K562 (cell line): ENCODE measurements at regions not wholly inside any gene's neighbourhood (a gene's known extent, or its start where the extent isn't known, plus 50 kb on each side); places are given as distances from the start of the nearest gene placed in this dataset.

Experiments
- C11orf30 ChIP-seq: fragments of 450-650 bp; IDR thresholded peaks from 2 replicates; pipeline ENCODE4 v1.6.1; 2016; ENCODE audit warnings: low read depth, mild to moderate bottlenecking
- E2F4 ChIP-seq: sonication (generic); formaldehyde crosslinking; IDR thresholded peaks from 2 replicates; pipeline ENCODE4 v1.8.0; 2022; ENCODE audit warnings: mild to moderate bottlenecking, low read depth, missing genetic modification reagents
- HDGF ChIP-seq: fragments of 450-650 bp; IDR thresholded peaks from 2 replicates; pipeline ENCODE4 v1.6.1; 2016
- KLF10 ChIP-seq: fragments of 250-450 bp; sonication (Bioruptor Pico); IDR thresholded peaks from 2 replicates; pipeline ENCODE4 v1.6.1; 2021; ENCODE audit warnings: matching md5 sums
- MXI1 ChIP-seq: IDR thresholded peaks from 2 replicates; pipeline ENCODE4 v1.6.1; 2011; ENCODE audit warnings: low read depth, mild to moderate bottlenecking, improper control_type of control experiment, low read length
- NUFIP1 ChIP-seq: fragments of 450-650 bp; IDR thresholded peaks from 2 replicates; pipeline ENCODE4 v1.6.1; 2018; ENCODE audit not compliant: partially characterized antibody
- PKNOX1 ChIP-seq: fragments of 450-650 bp; IDR thresholded peaks from 2 replicates; pipeline ENCODE4 v1.6.1; 2016
- PPARD ChIP-seq: fragments of 250-450 bp; sonication (Bioruptor Pico); IDR thresholded peaks from 2 replicates; pipeline ENCODE4 v1.8.0; 2022; ENCODE audit warnings: inconsistent platforms, mild to moderate bottlenecking, moderate library complexity
- RBM17 ChIP-seq: fragments of 200-400 bp; formaldehyde crosslinking; IDR thresholded peaks from 2 replicates; pipeline ENCODE4 v1.6.1; 2017; ENCODE audit warnings: low read depth, mild to moderate bottlenecking, low read length, borderline replicate concordance
- SPI1 ChIP-seq: IDR thresholded peaks from 2 replicates; pipeline ENCODE4 v1.6.1; 2011; ENCODE audit warnings: low read depth, low read length, control low read depth, borderline replicate concordance
- TAF7 ChIP-seq: fragments of 450-650 bp; IDR thresholded peaks from 2 replicates; pipeline ENCODE4 v1.6.1; 2016; ENCODE audit warnings: missing genetic modification characterization, missing compliant biosample characterization
- TCF7L2 ChIP-seq: fragments of 150-350 bp; IDR thresholded peaks from 2 replicates; pipeline ENCODE4 v1.6.1; 2016; ENCODE audit warnings: low read depth, mild to moderate bottlenecking, low read length, moderate library complexity
- TOE1 ChIP-seq, 2 experiments: fragments of 450-650 bp in 1 of 2; sonication (generic) in 1 of 2; formaldehyde crosslinking in 1 of 2; IDR thresholded peaks; 2 replicates each; pipeline versions ENCODE4 v1.7.1 to v1.8.0; 2016 to 2022; ENCODE audit warnings: borderline replicate concordance in 2 of 2, mild to moderate bottlenecking in 2 of 2, antibody characterized with exemption in 1 of 2, inconsistent platforms in 1 of 2, low read depth in 1 of 2, missing genetic modification reagents in 1 of 2, moderate library complexity in 1 of 2
- ZC3H8 ChIP-seq: fragments of 450-650 bp; IDR thresholded peaks from 2 replicates; pipeline ENCODE4 v1.6.1; 2017
- ZNF318 ChIP-seq, 2 experiments: fragments of 450-650 bp; IDR thresholded peaks; 2 replicates each; pipeline ENCODE4 v1.6.1; 2016; ENCODE audit warnings: mild to moderate bottlenecking in 2 of 2, borderline replicate concordance in 1 of 2, low read depth in 1 of 2, moderate library complexity in 1 of 2
- ZNF445 ChIP-seq: fragments of 250-450 bp; sonication (Bioruptor Pico); IDR thresholded peaks from 2 replicates; pipeline ENCODE4 v1.4.0; 2020; ENCODE audit warnings: low read depth, mild to moderate bottlenecking, moderate library complexity
- ZNF778 ChIP-seq: fragments of 450-650 bp; formaldehyde crosslinking; IDR thresholded peaks from 2 replicates; pipeline ENCODE4 v1.4.0; 2020; ENCODE audit warnings: mild to moderate bottlenecking, moderate library complexity

GRCh38 chr1:181173761-181174447, 85.4 kb downstream of the IER5 start (continued):
- TF ChIP-seq E2F4 (CRISPR knock-in tag) (no peak), NUFIP1 (no peak), ZNF778 (no peak), C11orf30 (no peak), HDGF (no peak), TOE1 (IDR thresholded peaks at IDR 0.05; ENCODE audit: borderline replicate concordance) (no peak), TOE1 (CRISPR knock-in tag; IDR thresholded peaks at IDR 0.05; ENCODE audit: borderline replicate concordance, low read depth) (no peak), KLF10 (CRISPR knock-in tag) (0 out of 2 replicates have a peak, but pooled peaks have one; percentile 15), PPARD (CRISPR knock-in tag) (peak; percentile 86; the same call in 1 of the 2 replicates), RBM17 (no peak), MXI1 (no peak), ZC3H8 (no peak), PKNOX1 (peak; percentile 85), ZNF318 (IDR thresholded peaks at IDR 0.05; ENCODE audit: borderline replicate concordance in 1 of 2, low read depth in 1 of 2) (no peak), TCF7L2 (no peak), TAF7 (tag) (peak; percentile 96), SPI1 (no peak), ZNF445 (peak; percentile 93)
